HG02623 (cell line): ENCODE measurements at regions not wholly inside any gene's neighbourhood (a gene's known extent, or its start where the extent isn't known, plus 50 kb on each side); places are given as distances from the start of the nearest gene placed in this dataset.

Experiments
- ATAC-seq: cut with Tn5 transposase; IDR thresholded peaks from one replicate; pipeline ENCODE4 v1.9.1; 2021; ENCODE audit warnings: moderate library complexity; ENCODE audit not compliant: unreplicated experiment

GRCh38 chr9:84393266-84393950 lies 52.9 kb upstream of the SLC28A3 start:
- ATAC-seq = no peak

- no peak for ATAC-seq
These were observed 53.5 kb upstream of the SLC28A3 start for GRCh38 chr9:84394036-84394435.

- peak; percentile 73 for ATAC-seq
These were observed 56.7 kb upstream of the SLC28A3 start for GRCh38 chr9:84397151-84397728.

- no peak for ATAC-seq
These were observed 57.3 kb upstream of the SLC28A3 start for GRCh38 chr9:84397822-84398221.

GRCh38 chr9:84402517-84402916 lies 62.0 kb upstream of the SLC28A3 start:
- no peak for ATAC-seq

GRCh38 chr9:84403288-84403687 lies 62.7 kb upstream of the SLC28A3 start:
- ATAC-seq = no peak

- no peak for ATAC-seq
These were observed 63.6 kb upstream of the SLC28A3 start for GRCh38 chr9:84404095-84404686.

- no peak for ATAC-seq
These were observed 65.1 kb upstream of the SLC28A3 start for GRCh38 chr9:84405667-84406066.

GRCh38 chr9:84408416-84408815 lies 67.9 kb upstream of the SLC28A3 start:
- no peak for ATAC-seq

- ATAC-seq = no peak
These were observed 71.2 kb upstream of the SLC28A3 start for GRCh38 chr9:84411683-84412267.

- no peak for ATAC-seq
These were observed 72.1 kb upstream of the SLC28A3 start for GRCh38 chr9:84412654-84413053.

- no peak for ATAC-seq
These were observed 72.7 kb upstream of the SLC28A3 start for GRCh38 chr9:84413301-84413700.

- ATAC-seq = no peak
These were observed 78.6 kb upstream of the SLC28A3 start for GRCh38 chr9:84419031-84419602.

GRCh38 chr9:84424931-84425330 lies 84.4 kb upstream of the SLC28A3 start:
- ATAC-seq = no peak

GRCh38 chr9:84432746-84433145 lies 92.2 kb upstream of the SLC28A3 start:
- no peak for ATAC-seq

GRCh38 chr9:84435902-84436301 lies 95.3 kb upstream of the SLC28A3 start:
- ATAC-seq = no peak

GRCh38 chr9:84436386-84437109 lies 96.0 kb upstream of the SLC28A3 start:
- no peak for ATAC-seq

- ATAC-seq = no peak
These were observed 97.8 kb upstream of the SLC28A3 start for GRCh38 chr9:84438391-84438790.

- ATAC-seq = no peak
These were observed 98.7 kb upstream of the SLC28A3 start for GRCh38 chr9:84439250-84439649.

GRCh38 chr9:84442712-84443111 lies 102.2 kb upstream of the SLC28A3 start:
- ATAC-seq = no peak

GRCh38 chr9:84445737-84446136 lies 105.2 kb upstream of the SLC28A3 start:
- no peak for ATAC-seq
